KBM-7 (cell line): ENCODE measurements at regions not wholly inside any gene's neighbourhood (a gene's known extent, or its start where the extent isn't known, plus 50 kb on each side); places are given as distances from the start of the nearest gene placed in this dataset.

ENCODE experiments used
- DNase-seq: peaks from one replicate; pipeline ENCODE4 v3.0.0-alpha.2; 2015
- in situ Hi-C: fragments of 300-500 bp; cut with MboI; formaldehyde crosslinking; loops from 2 replicates; pipeline ENCODE4 v1.14.3; 2020; ENCODE audit warnings: low sequenced_read_pairs, low pct_unique_long_range_greater_than_20kb, mixed read lengths

GRCh38 chr1:17877316-17877715 is 122.2 kb downstream of the ACTL8 start:
- in situ Hi-C loops = no loop called here
- no peak for DNase-seq

DNA sequence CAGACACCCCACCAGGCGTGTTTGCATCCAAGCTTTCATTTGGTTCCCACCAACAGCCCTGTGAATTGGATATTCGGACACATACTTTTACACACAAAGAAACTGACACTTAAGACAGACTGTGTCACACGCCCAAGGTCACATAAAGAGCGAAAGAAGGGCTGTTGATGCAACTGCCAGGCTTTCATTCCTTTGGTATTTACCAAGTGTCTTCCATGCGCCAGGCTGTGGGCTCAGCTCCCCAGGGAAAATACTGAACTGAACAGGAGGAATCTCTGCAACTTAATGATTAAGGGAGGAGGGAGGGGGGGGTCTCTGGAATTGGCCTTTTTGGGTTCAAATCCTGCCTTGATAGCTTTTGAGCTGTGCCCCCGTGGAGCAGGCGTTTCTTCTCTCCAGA is 122.8 kb downstream of the ACTL8 start:
- in situ Hi-C loops = no loop called here
- no peak for DNase-seq

GRCh38 chr1:17878837-17879236 is 123.7 kb downstream of the ACTL8 start:
- no peak for DNase-seq
- in situ Hi-C loops = no loop called here

DNA sequence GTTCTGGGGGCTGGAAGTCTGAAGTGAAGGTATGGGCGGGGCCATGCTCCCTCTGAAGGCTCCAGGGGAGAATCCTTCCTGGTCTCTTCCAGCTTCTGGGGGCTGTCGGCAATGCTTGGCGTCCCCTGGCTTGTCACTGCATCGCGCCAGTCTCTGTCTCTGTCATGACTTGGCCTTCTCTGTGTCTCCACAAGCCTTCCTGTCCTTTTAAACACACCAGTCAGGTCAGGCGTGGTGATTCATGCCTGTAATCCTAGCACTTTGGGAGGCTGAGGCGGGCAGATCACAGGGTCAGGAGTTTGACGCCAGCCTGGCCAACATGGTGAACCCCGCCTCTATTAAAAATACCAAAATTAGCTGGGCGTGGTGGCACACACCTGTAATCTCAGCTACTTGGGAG is 125.3 kb downstream of the ACTL8 start:
- in situ Hi-C loops = no loop called here
- DNase-seq = no peak

DNA sequence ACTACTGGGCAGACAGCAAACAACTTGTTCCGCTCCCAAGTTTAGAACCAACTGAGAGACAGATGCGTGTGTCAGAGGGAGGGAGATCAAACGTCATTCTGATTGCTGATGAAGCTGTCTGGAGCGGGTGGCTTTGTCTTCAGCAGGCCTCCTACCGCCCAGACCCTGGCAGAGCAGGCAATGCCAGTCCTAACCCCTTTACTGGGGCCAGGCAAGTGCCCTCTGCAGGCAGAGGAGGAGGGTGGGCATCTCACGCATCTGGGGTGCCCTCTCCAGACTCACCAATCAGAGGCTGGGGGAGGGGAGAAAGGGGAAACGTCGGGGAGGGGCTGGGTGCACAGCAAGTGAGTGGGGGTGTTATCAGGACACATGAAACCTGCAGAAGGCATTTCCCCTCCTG is 126.6 kb downstream of the ACTL8 start:
- in situ Hi-C loops = no loop called here
- no peak for DNase-seq

DNA sequence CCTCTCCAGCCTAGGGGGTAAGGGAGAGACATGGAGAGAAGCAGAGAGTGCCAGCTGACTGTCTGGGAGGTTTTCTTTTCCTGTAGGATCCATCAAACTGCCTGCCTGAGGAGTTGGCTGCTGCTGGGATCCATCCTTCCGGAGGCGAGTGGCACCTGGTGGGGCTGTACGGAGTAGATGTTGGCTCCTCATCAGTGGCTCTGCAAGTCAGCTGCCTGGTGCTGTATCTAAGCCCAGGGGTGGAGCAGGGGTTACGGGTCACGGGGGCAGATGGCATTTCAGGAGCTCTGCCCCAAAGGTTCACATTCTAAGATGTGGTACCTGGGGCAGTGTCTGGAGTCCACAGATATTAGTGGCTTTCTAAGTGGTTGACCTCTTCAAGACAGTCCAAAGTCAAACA is 128.0 kb downstream of the ACTL8 start:
- DNase-seq = no peak
- in situ Hi-C loops = no loop called here

- in situ Hi-C loops = no loop called here
- DNase-seq = no peak
Observed at GRCh38 chr1:17883662-17884395, 128.7 kb downstream of the ACTL8 start.

GRCh38 chr1:17885663-17886320 is 130.7 kb downstream of the ACTL8 start:
- in situ Hi-C loops = no loop called here
- no peak for DNase-seq

- in situ Hi-C loops = no loop called here
- DNase-seq = no peak
Observed at GRCh38 chr1:17886386-17886785, 131.3 kb downstream of the ACTL8 start.

- no peak for DNase-seq
- in situ Hi-C loops = no loop called here
Observed at GRCh38 chr1:17886838-17887441, 131.8 kb downstream of the ACTL8 start.

DNA sequence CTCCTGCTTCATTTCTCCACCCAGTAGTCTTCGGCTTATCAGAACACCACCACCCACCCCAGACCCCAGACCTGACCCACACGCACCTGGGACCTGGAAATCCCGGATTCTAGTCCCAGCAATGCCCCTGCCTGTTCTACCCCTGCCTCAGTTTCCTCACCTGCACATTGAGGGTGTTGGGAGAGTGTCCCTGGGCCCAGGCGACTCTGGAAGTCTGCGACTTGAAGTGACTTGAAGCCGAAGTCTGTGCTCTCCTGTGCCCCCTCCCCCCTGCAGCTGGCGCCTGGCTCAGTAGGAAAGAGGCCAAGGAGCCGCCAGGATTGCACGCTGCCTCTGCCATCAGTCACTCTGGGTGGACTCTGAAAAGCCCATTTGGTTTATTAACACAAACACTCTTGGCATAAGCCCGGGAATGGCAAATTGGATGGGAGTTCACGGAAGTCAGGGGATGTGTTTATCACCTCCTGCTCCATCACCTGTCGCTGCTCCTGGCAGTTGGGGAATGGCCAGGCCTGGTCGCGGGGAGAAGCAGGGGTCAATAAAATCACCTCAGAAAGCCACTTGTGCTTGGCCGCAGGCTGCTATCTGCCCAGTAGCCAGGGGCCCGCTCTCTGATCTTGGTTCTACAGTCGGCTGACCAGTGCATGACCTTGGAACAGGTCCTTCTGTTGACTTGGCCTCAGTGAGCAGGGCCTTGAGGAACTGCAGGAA is 132.7 kb downstream of the ACTL8 start:
- in situ Hi-C loops = no loop called here
- DNase-seq = no peak

- in situ Hi-C loops = no loop called here
- DNase-seq = no peak
Observed at GRCh38 chr1:17890056-17890814, 135.1 kb downstream of the ACTL8 start.

DNA sequence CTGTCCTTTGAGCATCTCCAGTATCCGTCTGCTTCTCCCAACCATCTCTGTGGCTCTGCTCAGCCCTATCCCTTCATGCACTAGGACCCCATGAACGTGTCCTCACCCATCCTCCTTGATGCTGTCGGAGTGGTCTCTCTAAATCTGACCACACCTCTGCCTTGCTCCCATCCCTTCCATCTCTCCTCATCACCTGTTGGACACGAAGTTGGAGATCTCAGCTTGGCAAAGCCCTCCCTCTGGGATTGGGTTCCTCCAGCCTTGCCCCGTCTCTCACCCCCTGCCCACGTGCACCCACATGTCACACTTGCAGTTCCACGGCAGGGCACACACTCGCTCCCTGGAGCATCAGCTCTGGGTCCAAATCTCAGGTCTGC is 135.7 kb downstream of the ACTL8 start:
- DNase-seq = no peak
- in situ Hi-C loops = no loop called here

GRCh38 chr1:17891205-17892110 is 136.3 kb downstream of the ACTL8 start:
- DNase-seq = no peak
- in situ Hi-C loops = no loop called here

DNA sequence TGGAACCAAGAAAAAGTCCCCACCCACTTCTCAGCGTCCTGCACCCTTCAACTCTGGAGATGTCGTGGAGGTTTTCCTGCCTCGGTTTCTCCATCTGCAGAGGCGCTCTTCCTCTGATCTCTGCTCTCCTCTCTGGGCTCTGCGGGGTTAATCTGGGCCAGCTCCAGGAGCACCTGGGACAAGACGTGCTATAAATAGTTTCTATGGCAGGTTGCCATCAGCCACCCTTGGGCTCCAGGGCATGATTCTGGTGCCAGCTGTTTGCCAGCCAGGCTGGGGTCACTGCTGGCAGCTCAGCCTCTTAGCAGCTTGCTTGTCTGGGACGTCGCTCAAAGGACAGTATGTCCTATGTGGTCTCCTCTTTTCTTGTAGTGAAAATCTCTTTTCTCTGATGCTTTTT is 137.1 kb downstream of the ACTL8 start:
- in situ Hi-C loops = no loop called here
- DNase-seq = no peak

DNA sequence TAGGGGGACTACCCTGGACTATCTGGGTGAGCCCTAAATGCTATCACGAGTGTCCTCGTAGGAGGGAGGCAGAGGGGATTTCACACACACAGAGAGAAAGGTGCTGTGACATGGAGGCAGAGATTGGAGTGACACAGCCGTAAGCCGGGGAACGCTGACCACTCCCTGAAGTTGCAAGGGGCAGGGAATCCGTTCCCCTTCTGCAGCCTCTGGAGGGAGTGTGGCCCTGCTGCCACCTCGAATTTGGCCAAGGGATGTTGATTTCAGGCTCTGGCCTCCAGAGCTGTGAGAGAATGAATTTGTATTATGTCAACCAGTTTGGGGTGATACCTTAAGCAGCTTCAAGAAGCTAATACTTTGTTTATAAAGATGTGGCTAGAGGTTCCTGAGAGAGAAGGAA is 137.7 kb downstream of the ACTL8 start:
- no peak for DNase-seq
- in situ Hi-C loops = no loop called here

DNA sequence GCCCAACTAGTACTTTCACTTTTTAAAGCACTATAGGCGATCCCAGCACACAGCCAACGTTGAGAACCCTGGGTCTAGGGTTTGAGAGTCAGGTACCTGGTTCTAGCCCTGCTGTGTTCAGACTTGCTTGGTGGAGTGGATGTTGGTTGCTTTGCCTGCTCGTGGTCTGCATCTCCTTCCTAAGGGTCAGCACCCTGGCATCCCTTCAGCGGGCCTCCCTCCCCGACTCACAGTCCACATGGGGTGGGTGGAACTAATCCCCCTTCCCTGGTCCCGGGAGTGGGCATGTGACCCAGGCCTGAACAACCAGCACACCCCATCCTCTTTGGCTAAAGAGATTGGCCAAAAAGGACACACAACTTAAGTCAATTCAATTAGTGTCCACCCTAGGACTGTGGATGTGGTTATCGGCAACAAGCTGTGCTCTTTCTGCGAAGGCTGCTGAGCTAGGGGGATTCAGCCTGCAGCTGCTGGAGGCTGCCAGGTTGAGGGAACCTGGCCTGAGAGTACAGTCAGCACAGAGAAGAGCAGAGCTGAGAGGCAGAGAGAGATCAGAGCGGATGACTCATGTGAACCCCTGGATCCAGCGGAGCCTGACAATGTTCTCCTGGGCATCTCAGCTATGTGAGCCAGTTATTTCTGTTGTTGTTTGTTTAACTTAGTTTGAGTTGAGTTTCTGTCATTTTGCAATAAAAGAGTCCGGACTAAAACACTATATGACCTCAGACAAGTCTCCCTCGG is 138.9 kb downstream of the ACTL8 start:
- in situ Hi-C loops = no loop called here
- no peak for DNase-seq

GRCh38 chr1:17895401-17895800 is 140.3 kb downstream of the ACTL8 start:
- DNase-seq = no peak
- in situ Hi-C loops = no loop called here
